IMR-90 (cell line): ENCODE measurements at regions not wholly inside any gene's neighbourhood (a gene's known extent, or its start where the extent isn't known, plus 50 kb on each side); places are given as distances from the start of the nearest gene placed in this dataset.

Source experiments
- ATAC-seq: fragments of 200-7000 bp; cut with Tn5 transposase; 2 replicates; pipeline ENCODE4 v1.9.1; 2020; ENCODE audit warnings: low read depth, mild to moderate bottlenecking, moderate library complexity
- BruUV-seq: library from RNA; stranded (reverse); fragments of 400-500 nt; replicated peaks from 2 replicates; lab custom pipeline; 2021; lab: Mats Ljungman, UMichigan
- CTCF ChIA-PET: fragments of 300-600 bp; formaldehyde crosslinking; extraction: SDS; loops from one replicate; lab custom pipeline; 2021; ENCODE audit warnings: antibody characterized with exemption; lab: Yijun Ruan, JAX
- POLR2A ChIA-PET: fragments of 300-600 bp; sonication (Branson Sonifier 250); formaldehyde crosslinking; loops from one replicate; lab custom pipeline; 2022; ENCODE audit warnings: antibody characterized with exemption; ENCODE audit not compliant: unreplicated experiment; lab: Charles Lee
- DNase-seq: peaks from one replicate; pipeline ENCODE4 v3.0.0; 2013
- H2AFZ ChIP-seq: replicated peaks from 2 replicates; pipeline ENCODE3; 2013; ENCODE audit warnings: low read length, mild to moderate bottlenecking; ENCODE audit not compliant: poor library complexity
- H2AK5ac ChIP-seq: 2 replicates; pipeline ENCODE4 v1.6.1; 2013; ENCODE audit warnings: low read depth, low read length, inconsistent platforms
- H2AK9ac ChIP-seq: replicated peaks from 2 replicates; pipeline ENCODE3; 2013; ENCODE audit warnings: mild to moderate bottlenecking, low read depth, low read length, moderate library complexity; ENCODE audit not compliant: poor library complexity
- H2BK120ac ChIP-seq: 2 replicates; pipeline ENCODE4 v1.6.1; 2013; ENCODE audit warnings: low read depth, low read length, inconsistent platforms
- H2BK15ac ChIP-seq: 3 replicates; pipeline ENCODE4 v1.6.1; 2013; ENCODE audit warnings: low read depth, low read length, inconsistent platforms
- H2BK20ac ChIP-seq: 2 replicates; pipeline ENCODE4 v1.6.1; 2013; ENCODE audit warnings: low read depth, mild to moderate bottlenecking, inconsistent platforms, low read length, moderate library complexity
- H2BK5ac ChIP-seq: 2 replicates; pipeline ENCODE4 v1.6.1; 2013; ENCODE audit warnings: mild to moderate bottlenecking, low read depth, low read length, inconsistent platforms; ENCODE audit not compliant: poor library complexity, severe bottlenecking
- H3K14ac ChIP-seq: replicated peaks from 2 replicates; pipeline ENCODE4 v1.6.1; 2013; ENCODE audit warnings: low read depth, low read length, inconsistent platforms
- H3K18ac ChIP-seq: 2 replicates; pipeline ENCODE4 v1.6.1; 2013; ENCODE audit warnings: low read depth, low read length, control low read depth
- H3K23ac ChIP-seq: 2 replicates; pipeline ENCODE4 v1.6.1; 2013; ENCODE audit warnings: low read depth, low read length, inconsistent platforms
- H3K27ac ChIP-seq: 2 replicates; pipeline ENCODE4 v1.5.1; 2013; ENCODE audit warnings: mild to moderate bottlenecking, control low read depth, low read length; ENCODE audit not compliant: insufficient read depth
- H3K27me3 ChIP-seq: 2 replicates; pipeline ENCODE4 v1.6.1; 2013; ENCODE audit warnings: low read length; ENCODE audit not compliant: control insufficient read depth, insufficient read depth
- H3K36me3 ChIP-seq: 2 replicates; pipeline ENCODE4 v1.6.1; 2013; ENCODE audit warnings: low read length, mixed read lengths; ENCODE audit not compliant: control insufficient read depth, insufficient read depth
- H3K4ac ChIP-seq: 2 replicates; pipeline ENCODE4 v1.6.1; 2013; ENCODE audit warnings: low read depth, low read length, inconsistent platforms
- H3K4me1 ChIP-seq: 2 replicates; pipeline ENCODE4 v1.6.1; 2013; ENCODE audit warnings: low read length, mixed read lengths; ENCODE audit not compliant: control insufficient read depth, insufficient read depth
- H3K4me2 ChIP-seq: 2 replicates; pipeline ENCODE4 v1.6.1; 2013; ENCODE audit warnings: low read depth, mild to moderate bottlenecking, control low read depth, low read length, moderate library complexity
- H3K4me3 ChIP-seq: 2 replicates; pipeline ENCODE4 v1.5.1; 2013; ENCODE audit warnings: low read depth, mild to moderate bottlenecking, control low read depth, low read length, moderate library complexity; ENCODE audit not compliant: insufficient read depth
- H3K56ac ChIP-seq: 2 replicates; pipeline ENCODE4 v1.6.1; 2013; ENCODE audit warnings: low read length, inconsistent platforms; ENCODE audit not compliant: insufficient read depth; ENCODE audit errors: extremely low read depth
- H3K79me1 ChIP-seq, 2 experiments: 2 replicates each; pipeline ENCODE4 v1.6.1; 2013; ENCODE audit warnings: low read length in 2 of 2, inconsistent platforms in 1 of 2, low read depth in 1 of 2
- H3K9ac ChIP-seq: 2 replicates; pipeline ENCODE4 v1.6.1; 2013; ENCODE audit warnings: low read depth, low read length, control low read depth
- H3K9me1 ChIP-seq: 2 replicates; pipeline ENCODE4 v1.6.1; 2013; ENCODE audit warnings: low read length, inconsistent platforms; ENCODE audit not compliant: insufficient read depth
- H3K9me3 ChIP-seq: 2 replicates; pipeline ENCODE4 v1.6.1; 2013; ENCODE audit warnings: low read length; ENCODE audit not compliant: control insufficient read depth, insufficient read depth
- H4K20me1 ChIP-seq: 2 replicates; pipeline ENCODE4 v1.6.1; 2013; ENCODE audit warnings: low read length, inconsistent platforms; ENCODE audit not compliant: insufficient read depth
- H4K5ac ChIP-seq: 2 replicates; pipeline ENCODE4 v1.6.1; 2013; ENCODE audit warnings: mild to moderate bottlenecking, low read depth, low read length, control low read depth
- H4K8ac ChIP-seq, 2 experiments: 2 replicates each; pipeline ENCODE4 v1.6.1; 2013; ENCODE audit warnings: low read depth in 2 of 2, low read length in 2 of 2, control low read depth in 1 of 2, inconsistent platforms in 1 of 2
- H4K91ac ChIP-seq: 2 replicates; pipeline ENCODE4 v1.6.1; 2013; ENCODE audit warnings: low read depth, low read length, inconsistent platforms; ENCODE audit not compliant: insufficient read depth
- BHLHE40 ChIP-seq: fragments of 150-350 bp; IDR thresholded peaks from 2 replicates; pipeline ENCODE4 v1.6.1; 2016; ENCODE audit warnings: mild to moderate bottlenecking, low read depth, low read length
- CEBPB ChIP-seq: IDR thresholded peaks from 2 replicates; pipeline ENCODE4 v1.6.1; 2012; ENCODE audit warnings: low read depth, low read length, improper control_type of control experiment
- CTCF ChIP-seq: conservative IDR thresholded peaks from 2 replicates; pipeline ENCODE4 v1.5.1; 2012; ENCODE audit warnings: mild to moderate bottlenecking, low read depth, low read length, improper control_type of control experiment
- RAD21 ChIP-seq: IDR thresholded peaks from 2 replicates; pipeline ENCODE4 v1.6.1; 2012; ENCODE audit warnings: low read length, improper control_type of control experiment
- RFX5 ChIP-seq: IDR thresholded peaks from 2 replicates; pipeline ENCODE4 v1.8.0; 2012; ENCODE audit warnings: low read depth, mild to moderate bottlenecking, low read length, moderate library complexity
- WGBS, 2 experiments: methylation state at CpG; one replicate each; pipeline versions ENCODE4 v1.1.5 to v1.1.7; 2013; ENCODE audit warnings: missing lambda C conversion rate in 2 of 2; ENCODE audit not compliant: insufficient read length in 1 of 2; ENCODE audit errors: extremely low coverage in 2 of 2; 5-methylcytosine and 5-hydroxymethylcytosine counted together
- dilution Hi-C: fragments of 300-500 bp; cut with HindIII; formaldehyde crosslinking; loops from one replicate; pipeline ENCODE4 v1.14.3; 2018; ENCODE audit warnings: low sequenced_read_pairs; ENCODE audit not compliant: unreplicated experiment
- in situ Hi-C: fragments of 300-500 bp; cut with MboI; formaldehyde crosslinking; loops from 3 replicates; pipeline ENCODE4 v1.14.3; 2019; ENCODE audit warnings: low sequenced_read_pairs, inconsistent platforms, mixed read lengths
- intact Hi-C: fragments of 100-400 bp; cut with micrococcal nuclease; formaldehyde crosslinking; loops from 2 replicates; pipeline ENCODE4 v1.10.0; 2022
- TF ChIP-seq, protein P1 (sequence below): fragments of 150-350 bp; IDR thresholded peaks from 2 replicates; pipeline ENCODE4 v1.6.1; 2017; ENCODE audit warnings: mild to moderate bottlenecking, antibody characterized with exemption, low read length, low read depth

DNA sequence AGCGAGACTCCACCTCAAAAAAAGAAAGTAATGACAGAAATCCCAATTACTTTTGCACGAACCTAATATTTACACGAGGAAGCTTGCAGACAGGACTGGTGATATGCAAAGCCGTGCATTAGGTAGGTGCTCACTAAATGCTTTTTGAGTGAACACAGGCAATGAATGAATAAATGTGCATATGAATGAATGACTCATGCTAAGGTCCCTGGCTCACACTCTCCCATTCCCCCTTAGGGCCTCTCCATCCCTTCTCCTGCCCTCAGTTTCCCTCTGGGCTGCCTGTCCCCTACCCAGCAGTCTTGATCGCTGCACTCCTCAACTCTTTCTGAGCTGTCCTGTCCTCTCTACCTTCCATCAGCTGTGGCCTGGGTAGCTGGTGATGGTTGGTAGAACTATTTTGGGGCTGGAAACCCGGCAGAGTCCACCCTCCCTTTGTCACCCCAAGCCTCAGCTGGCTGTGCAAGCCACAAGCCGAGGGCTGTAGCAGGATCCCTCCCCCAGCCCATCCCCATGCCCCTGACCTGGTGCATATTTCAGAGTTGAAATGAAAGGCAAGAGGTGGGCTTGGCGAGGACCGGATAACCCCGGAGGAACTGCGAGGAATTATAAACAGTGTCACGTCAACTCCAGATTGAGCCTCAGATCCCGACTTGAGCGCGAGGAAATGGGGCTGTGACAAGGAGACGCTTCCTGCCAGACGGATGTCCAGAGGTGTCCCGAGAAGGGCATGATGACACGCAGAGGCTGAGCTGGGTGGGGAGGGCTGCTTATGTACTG lies 191.7 kb upstream of the GSC start:
- no peak overlapping the region for H2AK5ac ChIP-seq
- H2BK120ac ChIP-seq = no peak overlapping the region
- no peak overlapping the region for H3K23ac ChIP-seq
- no peaks in the 10 kb centered on the region for H3K36me3 ChIP-seq
- no peaks in the 10 kb centered on the region for H3K9me1 ChIP-seq
- peaks cover 3% of the 10 kb centered on the region; the same call in 1 of the 2 replicates for H3K27me3 ChIP-seq
- no peak overlapping the region for H4K8ac ChIP-seq
- no peak overlapping the region for H3K14ac ChIP-seq
- ChIA-PET POLR2A (no interaction called here), CTCF (no interaction called here)
- H3K4me2 ChIP-seq = no peak overlapping the region
- H2AFZ ChIP-seq = no peak overlapping the region
- in situ Hi-C loops = no loop called here
- no peak overlapping the region for H2AK9ac ChIP-seq
- no peaks in the 10 kb centered on the region for H3K79me1 ChIP-seq
- no peak overlapping the region for H3K27ac ChIP-seq
- H3K56ac ChIP-seq = no peak overlapping the region
- no peak overlapping the region for H3K9ac ChIP-seq
- no peaks in the 10 kb centered on the region for H4K20me1 ChIP-seq
- H3K18ac ChIP-seq = no peak overlapping the region
- 6% methylated on average over 10 of the region's 19 CpGs; no CpG with 5 or more reads in 1 of the 2 experiments for WGBS, 2 experiments
- no peak overlapping the region for H3K4ac ChIP-seq
- H2BK15ac ChIP-seq = no peak overlapping the region
- no peak overlapping the region for H3K4me3 ChIP-seq
- H2BK20ac ChIP-seq = no peak overlapping the region
- H2BK5ac ChIP-seq = no peak overlapping the region
- dilution Hi-C loops = no loop called here
- no peak for ATAC-seq
- TF ChIP-seq CTCF (no peak), RAD21 (no peak), CEBPB (no peak), RFX5 (no peak), BHLHE40 (no peak)
- TF ChIP-seq, protein P1, sequence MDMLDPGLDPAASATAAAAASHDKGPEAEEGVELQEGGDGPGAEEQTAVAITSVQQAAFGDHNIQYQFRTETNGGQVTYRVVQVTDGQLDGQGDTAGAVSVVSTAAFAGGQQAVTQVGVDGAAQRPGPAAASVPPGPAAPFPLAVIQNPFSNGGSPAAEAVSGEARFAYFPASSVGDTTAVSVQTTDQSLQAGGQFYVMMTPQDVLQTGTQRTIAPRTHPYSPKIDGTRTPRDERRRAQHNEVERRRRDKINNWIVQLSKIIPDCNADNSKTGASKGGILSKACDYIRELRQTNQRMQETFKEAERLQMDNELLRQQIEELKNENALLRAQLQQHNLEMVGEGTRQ = no peak
- H3K9me3 ChIP-seq = no peaks in the 10 kb centered on the region
- no peak for DNase-seq
- intact Hi-C loops = no loop called here
- H4K5ac ChIP-seq = no peak overlapping the region
- no peaks in the 10 kb centered on the region for H3K4me1 ChIP-seq
- no TSS peak for BruUV-seq
- no peak overlapping the region for H4K91ac ChIP-seq
